ENCODE measurements at regions not wholly inside any gene's neighbourhood (a gene's known extent, or its start where the extent isn't known, plus 50 kb on each side); places are given as distances from the start of the nearest gene placed in this dataset.

GRCh38 chr5:81819556-81820317 lies 68.8 kb upstream of the SSBP2 start:
- ChIA-PET POLR2A (ENCODE audit: low non-redundant PET) (no interaction called here), CTCF (no interaction called here)
- peak overlapping the region; percentile 63 for H3K27ac ChIP-seq
- no peak for TF ChIP-seq CTCF (conservative IDR thresholded peaks at IDR 0.05; ENCODE audit: low read depth)
- peak; percentile 54 for DNase-seq (ENCODE audit: low spot score)

GRCh38 chr5:81817980-81818379 lies 67.1 kb upstream of the SSBP2 start:
- no peak overlapping the region for H3K27ac ChIP-seq
- no peak for DNase-seq (ENCODE audit: low spot score)
- TF ChIP-seq CTCF (conservative IDR thresholded peaks at IDR 0.05; ENCODE audit: low read depth), result no peak
- ChIA-PET POLR2A (ENCODE audit: low non-redundant PET) (no interaction called here), CTCF (no interaction called here)

GRCh38 chr5:81817086-81817485 lies 66.2 kb upstream of the SSBP2 start:
- CTCF ChIA-PET, result no interaction called here
- no peak overlapping the region for H3K27ac ChIP-seq
- no peak for DNase-seq (ENCODE audit: low spot score)
- POLR2A ChIA-PET (ENCODE audit: low non-redundant PET), result no interaction called here
- no peak for TF ChIP-seq CTCF (conservative IDR thresholded peaks at IDR 0.05; ENCODE audit: low read depth)

- no peak overlapping the region for H3K27ac ChIP-seq
- POLR2A ChIA-PET (ENCODE audit: low non-redundant PET), result no interaction called here
- CTCF ChIA-PET, result no interaction called here
- TF ChIP-seq CTCF (conservative IDR thresholded peaks at IDR 0.05; ENCODE audit: low read depth), result no peak
- DNase-seq (ENCODE audit: low spot score), result no peak
These were observed 64.4 kb upstream of the SSBP2 start for GRCh38 chr5:81815321-81815720.

GRCh38 chr5:81808106-81808505 lies 57.2 kb upstream of the SSBP2 start:
- ChIA-PET CTCF (no interaction called here), POLR2A (ENCODE audit: low non-redundant PET) (no interaction called here)
- H3K27ac ChIP-seq, result no peak overlapping the region
- DNase-seq (ENCODE audit: low spot score), result no peak
- no peak for TF ChIP-seq CTCF (conservative IDR thresholded peaks at IDR 0.05; ENCODE audit: low read depth)

GRCh38 chr5:81805086-81805485 lies 54.2 kb upstream of the SSBP2 start:
- CTCF ChIA-PET, result interaction anchor here (0.6 kb wide), 2 partner anchors 67 to 207 kb away, joined by 3 to 4 read pairs; no protein-coding TSS in a partner anchor

More at GRCh38 chr5:81805086-81805485, 54.2 kb upstream of the SSBP2 start:
- no peak for DNase-seq (ENCODE audit: low spot score)
- POLR2A ChIA-PET (ENCODE audit: low non-redundant PET), result no interaction called here
- TF ChIP-seq CTCF (conservative IDR thresholded peaks at IDR 0.05; ENCODE audit: low read depth), result no peak
- no peak overlapping the region for H3K27ac ChIP-seq
